ENCODE measurements at regions not wholly inside any gene's neighbourhood (a gene's known extent, or its start where the extent isn't known, plus 50 kb on each side); places are given as distances from the start of the nearest gene placed in this dataset.
"Not testable (repeated sequence)": the region's sequence is repeated elsewhere in the genome, so short reads cannot be mapped to it uniquely, and the experiment has no call there.

DNA sequence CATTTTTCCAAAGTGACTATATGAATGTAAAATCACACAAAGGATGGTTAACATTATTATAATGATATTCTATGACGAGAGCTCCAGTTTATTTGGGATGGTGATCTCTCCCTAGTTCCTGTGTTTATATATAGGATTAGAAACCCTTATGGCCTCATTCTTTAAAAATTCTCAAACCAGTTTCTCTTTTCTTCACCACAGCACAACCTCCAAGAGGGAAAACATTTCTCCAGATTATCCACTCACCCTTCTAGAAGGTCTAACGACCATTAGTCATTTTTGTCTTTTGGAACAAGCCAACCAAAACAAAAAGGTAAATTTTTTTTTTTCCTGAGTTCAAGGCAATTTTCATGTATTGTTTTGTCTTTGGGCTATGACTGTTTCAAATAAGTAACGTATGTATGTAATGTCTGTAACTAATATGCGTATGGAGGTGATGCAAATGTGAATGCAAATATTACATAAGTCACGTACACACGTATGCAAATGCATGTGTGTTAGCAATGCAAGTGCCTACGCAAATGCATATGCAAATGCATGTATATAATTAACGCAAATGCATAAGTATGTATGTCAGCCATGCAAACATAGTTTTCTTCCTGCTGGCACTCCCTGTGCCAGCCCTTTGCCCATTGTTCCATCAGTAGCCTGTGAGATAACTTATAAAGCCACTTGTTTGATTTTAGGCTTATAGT lies 72.5 kb upstream of the MORC3 start:
- DNase-seq (ENCODE audit: low read depth in 2 of 2): no peak

DNA sequence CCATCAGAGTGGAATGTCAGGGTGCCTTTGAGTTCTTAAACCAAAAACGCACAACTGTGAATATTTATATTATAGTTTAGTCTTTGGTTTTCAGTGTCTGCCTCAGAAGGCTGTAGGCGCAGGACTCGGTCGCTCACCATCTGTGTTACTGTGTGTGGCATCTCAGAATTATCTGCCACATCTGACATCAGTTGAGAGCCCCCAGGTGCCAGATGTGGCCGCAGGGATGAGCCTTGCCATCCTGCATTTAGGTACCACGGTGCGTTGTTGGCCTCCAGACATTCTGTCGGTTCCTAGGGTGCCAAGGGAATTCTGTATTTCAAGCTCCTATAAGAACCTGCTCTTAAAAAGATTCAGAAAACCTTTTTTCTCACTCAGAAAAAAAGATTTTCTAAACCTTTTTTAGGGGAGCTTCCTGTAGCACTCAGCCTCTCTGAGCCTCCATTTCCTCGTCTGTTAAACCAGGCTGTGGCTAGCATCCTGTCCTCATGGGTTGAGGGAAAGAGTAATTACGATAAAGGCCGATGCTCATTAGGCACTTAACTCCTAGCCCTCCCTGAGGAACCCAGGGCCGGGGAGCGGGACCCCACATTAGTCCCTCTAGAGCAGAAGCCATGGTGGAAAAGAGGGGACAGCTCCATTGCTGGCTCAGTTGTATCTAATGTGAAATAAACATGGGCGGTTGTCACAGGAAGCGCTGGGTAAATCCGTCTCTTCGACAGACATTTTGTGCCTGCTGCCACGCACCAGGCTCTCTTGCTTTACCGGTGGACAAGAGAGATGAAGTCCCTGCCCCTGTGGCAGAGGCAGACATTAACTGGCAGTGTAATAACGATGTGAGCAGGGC lies 70.2 kb upstream of the MORC3 start:
- no peak for DNase-seq (ENCODE audit: low read depth in 2 of 2)

DNA sequence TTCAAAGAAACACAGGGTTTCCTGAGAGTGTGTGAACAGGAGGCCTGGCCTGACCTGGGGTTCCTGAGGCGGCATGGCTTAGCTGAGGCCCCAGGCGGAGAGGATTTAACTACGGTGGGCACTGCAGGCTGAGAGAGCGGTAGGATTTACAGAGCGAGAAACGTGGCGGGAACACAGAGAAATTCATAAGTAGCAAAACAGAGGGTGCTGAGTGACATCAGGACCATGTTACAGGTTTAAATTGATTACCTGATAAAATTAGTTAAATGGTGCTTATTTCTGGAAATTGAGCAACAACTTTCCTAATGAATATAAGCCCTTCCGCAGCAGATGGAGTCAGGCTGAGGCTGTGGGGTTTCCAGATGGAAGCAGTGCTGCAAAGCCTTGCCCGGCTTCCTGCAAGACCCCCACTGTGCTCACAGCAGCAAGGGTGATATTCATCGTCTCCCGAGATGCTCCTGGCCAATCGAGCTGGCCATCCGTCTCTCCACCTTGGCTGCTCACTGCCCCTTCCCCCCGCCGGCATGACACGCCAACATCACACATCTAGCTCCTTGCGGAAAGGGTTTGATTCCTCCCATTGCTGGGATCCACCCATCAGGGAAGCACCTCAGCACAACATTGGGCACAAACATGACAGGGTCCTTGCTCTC lies 69.4 kb upstream of the MORC3 start:
- no peak for DNase-seq (ENCODE audit: low read depth in 2 of 2)

DNA sequence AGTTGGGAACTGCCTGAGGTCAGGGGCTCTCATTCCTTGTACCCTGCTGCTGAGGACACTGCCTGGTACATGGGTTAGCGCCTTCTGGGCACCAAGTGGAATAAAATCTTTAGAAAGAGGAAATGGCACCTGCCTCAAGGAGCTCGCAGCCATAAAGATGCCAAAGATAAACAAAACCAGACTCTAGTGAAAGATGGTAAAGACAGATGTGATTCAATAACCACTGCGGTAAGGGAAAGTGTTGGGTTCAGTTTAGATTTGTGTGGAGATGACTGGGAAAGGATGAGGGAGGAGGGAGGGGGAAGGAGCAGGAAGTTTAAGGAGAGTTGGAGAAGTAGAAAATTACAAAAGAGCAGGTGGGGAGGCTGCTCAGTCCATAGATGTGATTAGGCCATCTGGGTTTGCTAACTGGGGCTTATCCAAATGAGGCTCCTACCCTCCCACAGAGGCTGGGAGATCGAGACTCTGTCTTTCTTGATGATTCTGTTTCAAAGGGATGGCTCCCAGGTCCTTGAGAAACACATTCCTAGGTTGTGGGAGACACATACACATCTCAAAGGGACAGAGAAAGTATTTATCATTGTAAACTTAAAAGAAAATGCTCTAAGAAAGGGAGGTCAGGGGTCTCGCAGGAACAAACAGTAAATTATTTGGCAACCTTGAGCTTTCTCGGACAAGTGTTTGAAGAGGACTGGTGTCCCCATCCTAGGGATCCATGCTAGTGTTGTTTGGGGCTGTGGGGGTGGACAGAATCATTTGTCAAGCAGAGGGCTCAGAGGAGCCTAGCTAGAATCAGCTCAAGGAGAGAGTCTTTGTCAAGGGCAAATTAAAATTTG lies 65.7 kb upstream of the MORC3 start:
- no peak for DNase-seq (ENCODE audit: low read depth in 2 of 2)

DNA sequence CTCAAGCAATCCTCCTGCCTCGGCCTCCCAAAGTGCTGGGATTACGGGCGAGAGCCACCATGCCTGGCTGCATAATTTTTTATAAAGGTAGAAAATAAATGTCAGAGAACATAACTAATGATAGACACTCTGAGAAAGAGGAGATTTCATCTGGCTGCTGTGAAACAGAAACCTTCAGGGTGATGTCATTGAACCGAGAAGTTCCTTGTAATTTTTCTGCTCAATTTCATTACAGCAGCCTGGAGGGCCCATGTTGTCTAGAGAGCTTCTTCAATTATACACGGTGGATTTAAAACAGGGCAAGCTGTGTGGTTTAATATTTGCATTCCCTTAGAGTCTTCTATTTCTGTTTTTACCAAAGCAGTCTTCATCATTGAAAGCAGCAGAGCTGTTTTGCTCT lies 64.3 kb upstream of the MORC3 start:
- DNase-seq (ENCODE audit: low read depth in 2 of 2): no peak

DNA sequence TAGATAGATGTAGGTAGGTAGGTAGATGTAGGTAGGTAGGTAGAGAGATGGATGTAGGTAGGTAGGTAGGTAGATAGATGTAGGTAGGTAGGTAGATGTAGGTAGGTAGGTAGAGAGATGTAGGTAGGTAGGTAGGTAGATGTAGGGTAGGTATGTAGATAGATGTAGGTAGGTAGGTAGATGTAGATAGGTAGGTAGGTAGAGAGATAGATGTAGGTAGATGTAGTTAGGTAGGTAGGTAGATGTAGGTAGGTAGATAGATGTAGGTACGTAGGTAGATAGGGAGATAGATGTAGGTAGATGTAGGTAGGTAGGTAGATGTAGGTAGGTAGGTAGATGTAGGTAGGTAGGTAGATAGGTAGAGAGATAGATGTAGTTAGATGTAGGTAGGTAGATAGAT lies 62.3 kb upstream of the MORC3 start:
- DNase-seq (ENCODE audit: low read depth in 2 of 2): no peak

DNA sequence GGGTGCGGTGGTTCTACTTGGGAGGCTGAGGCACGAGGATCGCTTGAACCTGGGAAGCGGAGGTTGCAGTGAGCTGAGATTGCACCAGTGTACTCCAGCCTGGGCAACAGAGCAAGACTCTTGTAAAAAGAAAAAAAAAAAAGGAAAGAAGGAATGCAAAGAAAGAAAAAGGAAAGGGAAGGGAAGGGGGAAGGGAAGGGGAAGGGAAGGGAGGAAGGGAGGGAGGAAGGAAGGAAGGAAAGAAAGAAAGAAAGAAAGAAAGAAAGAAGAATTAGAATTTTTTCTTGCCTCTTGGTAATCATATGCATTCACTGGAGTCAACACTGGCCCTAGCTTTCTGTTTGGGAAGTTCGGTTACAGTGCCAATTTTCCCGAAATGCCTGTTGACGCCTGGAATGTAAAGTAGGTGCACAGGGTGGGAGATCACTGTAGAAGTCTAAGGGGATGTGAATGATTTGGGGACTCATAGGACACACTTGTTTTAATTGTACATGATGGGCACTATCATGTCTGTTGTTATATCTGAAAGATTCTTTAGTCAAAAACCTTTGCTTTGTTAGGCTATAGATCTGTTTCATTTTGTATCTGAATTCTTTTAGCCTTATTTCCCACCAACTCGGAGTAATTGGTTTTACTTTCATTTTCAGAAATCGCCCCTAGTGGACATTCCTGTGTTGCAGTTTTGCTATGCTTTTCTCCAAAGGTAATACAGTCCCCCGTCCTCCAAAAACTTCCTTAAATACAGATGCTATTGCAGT lies 59.8 kb upstream of the MORC3 start:
- peak; percentile 38 to 44 for DNase-seq (ENCODE audit: low read depth in 2 of 2)

DNA sequence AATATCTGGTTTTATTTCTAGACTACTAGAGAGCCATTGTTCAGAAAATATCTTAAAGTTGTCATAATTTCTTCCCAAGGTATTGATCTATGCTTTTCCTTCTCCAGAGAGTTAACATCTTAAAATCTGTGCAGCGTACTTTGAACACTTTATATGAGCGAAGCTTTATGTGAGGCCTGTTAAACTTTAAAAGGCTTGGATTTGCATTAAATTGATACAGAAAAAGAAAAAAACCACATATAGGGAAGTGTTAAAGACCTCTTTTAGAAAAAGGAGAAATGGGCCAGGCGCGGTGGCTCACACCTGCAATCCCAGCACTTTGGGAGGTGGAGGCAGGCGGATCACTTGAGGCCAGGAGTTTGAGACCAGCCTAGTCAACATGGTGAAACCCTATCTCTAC lies 59.2 kb upstream of the MORC3 start:
- DNase-seq (ENCODE audit: low read depth in 2 of 2): no peak

DNA sequence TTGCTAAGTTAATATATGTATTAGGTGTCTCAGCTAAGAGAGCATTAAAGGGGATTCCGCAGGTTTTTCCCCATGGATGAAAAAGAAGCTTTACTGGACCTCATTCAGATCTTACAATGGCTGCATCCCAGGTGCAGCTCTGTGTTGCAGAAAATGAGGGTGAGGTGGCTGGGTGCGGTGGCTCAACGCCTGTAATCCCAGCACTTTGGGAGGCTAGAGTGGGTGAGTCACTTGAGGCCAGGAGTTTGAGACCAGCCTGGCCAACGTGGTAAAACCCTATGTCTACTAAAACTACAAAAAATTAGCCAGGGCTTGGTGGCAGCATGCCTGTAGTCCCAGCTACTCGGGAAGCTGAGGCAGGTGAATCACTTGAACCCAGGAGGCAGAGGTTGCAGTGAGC lies 58.5 kb upstream of the MORC3 start:
- no peak for DNase-seq (ENCODE audit: low read depth in 2 of 2)

DNA sequence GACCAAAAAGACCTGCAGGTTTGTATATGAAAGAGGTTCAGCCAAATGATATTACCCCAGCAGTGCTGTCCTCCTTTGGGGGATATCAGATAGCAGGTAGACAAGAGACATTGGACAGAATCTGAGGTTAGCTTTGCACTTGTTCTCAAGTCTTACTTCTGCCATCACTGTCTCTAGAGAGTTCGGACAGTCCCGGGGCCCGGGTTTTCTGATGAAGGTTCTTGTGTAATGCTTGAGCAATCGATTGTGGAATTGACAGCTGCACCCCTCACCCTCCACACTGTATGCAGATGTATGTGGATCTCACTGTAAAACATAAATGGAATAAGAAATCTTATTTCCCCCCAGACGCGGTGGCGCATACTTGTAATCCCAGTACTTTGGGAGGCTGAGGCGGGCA lies 56.2 kb upstream of the MORC3 start:
- no peak for DNase-seq (ENCODE audit: low read depth in 2 of 2)

DNA sequence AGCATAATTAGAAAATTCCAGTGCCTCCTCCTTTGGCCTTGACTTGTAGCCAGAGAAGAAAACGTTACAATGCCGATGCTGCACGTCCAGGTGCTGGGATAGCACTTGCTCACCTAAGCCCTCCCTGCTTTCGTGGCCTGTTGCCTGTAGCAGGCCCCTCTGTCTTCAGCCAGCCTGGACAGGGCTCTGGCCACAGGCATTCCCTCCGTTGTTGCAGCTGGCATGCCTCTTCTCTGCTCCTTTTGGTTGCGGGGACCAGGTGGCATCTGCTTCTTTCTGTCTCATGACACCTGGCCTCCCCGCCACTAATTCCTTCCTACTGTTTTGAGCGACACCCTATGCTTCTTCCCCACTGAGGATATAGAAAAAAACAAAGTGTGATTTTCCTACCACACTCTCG lies 54.6 kb upstream of the MORC3 start:
- DNase-seq (ENCODE audit: low read depth in 2 of 2): no peak

DNA sequence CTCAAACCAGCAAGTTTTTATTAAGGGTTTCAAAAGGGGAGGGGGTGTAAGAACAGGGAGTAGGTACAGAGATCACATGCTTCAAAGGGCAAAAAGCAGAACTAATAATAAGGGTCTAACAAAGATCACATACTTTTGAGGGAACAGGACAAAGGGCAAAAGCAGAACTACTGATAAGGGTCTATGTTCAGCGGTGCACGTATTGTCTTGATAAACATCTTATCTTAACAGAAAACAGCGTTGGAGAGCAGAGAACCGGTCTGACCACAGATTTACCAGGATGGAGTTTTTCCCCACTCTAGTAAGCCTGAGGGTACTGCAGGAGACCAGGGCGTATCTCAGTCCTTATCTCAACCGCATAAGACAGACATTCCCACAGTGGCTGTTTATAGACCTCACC lies 52.2 kb upstream of the MORC3 start:
- not testable (repeated sequence) for DNase-seq (ENCODE audit: low read depth in 2 of 2)

DNA sequence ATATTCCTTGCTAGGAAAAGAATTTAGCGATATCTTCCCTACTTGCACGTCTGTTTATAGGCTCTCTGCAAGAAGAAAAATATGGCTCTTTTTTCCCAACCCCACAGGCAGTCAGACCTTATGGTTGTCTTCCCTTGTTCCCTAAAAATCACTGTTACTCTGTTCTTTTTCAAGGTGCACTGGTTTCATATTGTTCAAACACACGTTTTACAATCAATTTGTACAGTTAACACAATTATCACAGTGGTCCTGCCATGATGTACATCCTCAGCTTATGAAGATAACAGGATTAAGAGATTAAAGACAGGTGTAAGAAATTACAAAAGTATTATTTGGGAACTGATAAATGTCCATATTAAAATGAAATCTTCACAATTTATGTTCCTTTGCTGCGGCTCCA lies 51.7 kb upstream of the MORC3 start:
- not testable (repeated sequence) for DNase-seq (ENCODE audit: low read depth in 2 of 2)
